Thoracic aorta (tissue), 2 donors: ENCODE measurements at regions not wholly inside any gene's neighbourhood (a gene's known extent, or its start where the extent isn't known, plus 50 kb on each side); places are given as distances from the start of the nearest gene placed in this dataset.

Experiments used
- ATAC-seq: fragments of 150-250 bp; one replicate; pipeline ENCODE4 v1.8.0; 2017; ENCODE audit warnings: low read depth; ENCODE audit not compliant: insufficient number of reproducible peaks, low FRiP score
- DNase-seq: peaks from one replicate; pipeline ENCODE4 v3.0.0-alpha.2; 2020; ENCODE audit warnings: low spot score
- H3K27ac ChIP-seq, 2 donors: fragments of 200-600 bp; sonication (generic); 1 replicate in 1 of 2; 2 replicates in 1 of 2; pipeline ENCODE4 v1.5.1; 2016; ENCODE audit warnings: mild to moderate bottlenecking in 2 of 2, moderate library complexity in 2 of 2
- H3K27me3 ChIP-seq: fragments of 200-600 bp; sonication (generic); replicated peaks from 2 replicates; pipeline ENCODE4 v1.6.0; 2016; ENCODE audit warnings: mild to moderate bottlenecking; ENCODE audit not compliant: insufficient read depth
- H3K36me3 ChIP-seq: fragments of 200-600 bp; sonication (generic); one replicate; pipeline ENCODE4 v1.5.1; 2016
- H3K4me1 ChIP-seq, 2 donors: fragments of 200-600 bp; sonication (generic); 1 replicate in 1 of 2; 2 replicates in 1 of 2; pipeline versions ENCODE4 v1.5.1 to v1.6.0; 2016; ENCODE audit warnings: low read depth in 2 of 2, mild to moderate bottlenecking in 1 of 2; ENCODE audit not compliant: control insufficient read depth in 1 of 2
- H3K4me3 ChIP-seq: fragments of 200-600 bp; sonication (generic); 2 replicates; pipeline ENCODE4 v1.5.1; 2016; ENCODE audit warnings: mild to moderate bottlenecking
- H3K9me3 ChIP-seq: fragments of 200-600 bp; sonication (generic); 2 replicates; pipeline ENCODE4 v1.5.1; 2016
- TF ChIP-seq, protein P1 (sequence below): fragments of 200-600 bp; sonication (generic); IDR thresholded peaks from one replicate; pipeline ENCODE4 v1.5.1; 2019; ENCODE audit warnings: antibody characterized with exemption

- Histone ChIP-seq H3K9me3 (no peaks in the 10 kb centered on the region), H3K27ac (peak overlapping the region; percentile 52 to 73), H3K36me3 (no peaks in the 10 kb centered on the region), H3K4me1 (peaks cover 20 to 27% of the 10 kb centered on the region in 2 donors), H3K4me3 (no peak overlapping the region), H3K27me3 (no peaks in the 10 kb centered on the region)
- ATAC-seq (peak; percentile 68), DNase-seq (no peak)
- TF ChIP-seq, protein P1, sequence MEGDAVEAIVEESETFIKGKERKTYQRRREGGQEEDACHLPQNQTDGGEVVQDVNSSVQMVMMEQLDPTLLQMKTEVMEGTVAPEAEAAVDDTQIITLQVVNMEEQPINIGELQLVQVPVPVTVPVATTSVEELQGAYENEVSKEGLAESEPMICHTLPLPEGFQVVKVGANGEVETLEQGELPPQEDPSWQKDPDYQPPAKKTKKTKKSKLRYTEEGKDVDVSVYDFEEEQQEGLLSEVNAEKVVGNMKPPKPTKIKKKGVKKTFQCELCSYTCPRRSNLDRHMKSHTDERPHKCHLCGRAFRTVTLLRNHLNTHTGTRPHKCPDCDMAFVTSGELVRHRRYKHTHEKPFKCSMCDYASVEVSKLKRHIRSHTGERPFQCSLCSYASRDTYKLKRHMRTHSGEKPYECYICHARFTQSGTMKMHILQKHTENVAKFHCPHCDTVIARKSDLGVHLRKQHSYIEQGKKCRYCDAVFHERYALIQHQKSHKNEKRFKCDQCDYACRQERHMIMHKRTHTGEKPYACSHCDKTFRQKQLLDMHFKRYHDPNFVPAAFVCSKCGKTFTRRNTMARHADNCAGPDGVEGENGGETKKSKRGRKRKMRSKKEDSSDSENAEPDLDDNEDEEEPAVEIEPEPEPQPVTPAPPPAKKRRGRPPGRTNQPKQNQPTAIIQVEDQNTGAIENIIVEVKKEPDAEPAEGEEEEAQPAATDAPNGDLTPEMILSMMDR = no peak
Observed at GRCh38 chr3:102163039-102163817, 271.6 kb upstream of the ZPLD1 start.

GRCh38 chr3:102163818-102164154 is 271.0 kb upstream of the ZPLD1 start:
- H3K4me1 ChIP-seq = peaks cover 20 to 27% of the 10 kb centered on the region in 2 donors
- DNase-seq = no peak
- H3K36me3 ChIP-seq = no peaks in the 10 kb centered on the region
- ATAC-seq = no peak
- peak overlapping the region; percentile 52 to 73 for H3K27ac ChIP-seq
- H3K27me3 ChIP-seq = no peaks in the 10 kb centered on the region
- TF ChIP-seq, protein P1 = no peak
- H3K9me3 ChIP-seq = no peaks in the 10 kb centered on the region
- H3K4me3 ChIP-seq = no peak overlapping the region

DNA sequence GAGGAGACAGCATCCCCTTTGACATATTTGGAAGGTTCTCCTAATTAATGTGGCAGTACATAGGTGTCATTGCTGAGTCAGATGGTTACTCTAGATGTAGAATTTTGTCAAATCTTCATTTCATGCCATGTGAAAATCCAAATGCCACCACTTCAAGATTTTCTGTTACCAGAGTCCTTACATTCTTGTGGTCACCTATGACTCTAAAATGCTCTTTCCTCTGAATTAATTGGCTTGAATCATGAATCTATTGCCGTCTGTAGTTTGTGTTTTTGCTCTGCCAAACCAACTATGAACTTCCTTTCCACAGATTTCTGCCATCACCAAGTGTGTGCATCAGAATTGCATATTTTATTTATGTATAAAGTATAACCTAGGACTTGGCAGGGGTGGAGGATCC is 269.4 kb upstream of the ZPLD1 start:
- no peaks in the 10 kb centered on the region for H3K36me3 ChIP-seq
- no peaks in the 10 kb centered on the region for H3K27me3 ChIP-seq
- ATAC-seq = no peak
- no peaks in the 10 kb centered on the region for H3K9me3 ChIP-seq
- peaks cover 20 to 27% of the 10 kb centered on the region in 2 donors for H3K4me1 ChIP-seq
- DNase-seq = no peak
- TF ChIP-seq, protein P1 = no peak
- H3K27ac ChIP-seq = no peak overlapping the region
- H3K4me3 ChIP-seq = no peak overlapping the region

GRCh38 chr3:102169915-102170479 is 264.8 kb upstream of the ZPLD1 start:
- ATAC-seq (no peak), DNase-seq (no peak)
- H3K4me1 ChIP-seq = peaks cover 13 to 15% of the 10 kb centered on the region in 2 donors
- H3K9me3 ChIP-seq = no peaks in the 10 kb centered on the region
- no peak overlapping the region for H3K27ac ChIP-seq
- no peaks in the 10 kb centered on the region for H3K36me3 ChIP-seq
- H3K4me3 ChIP-seq = no peak overlapping the region
- TF ChIP-seq, protein P1 = no peak
- H3K27me3 ChIP-seq = no peaks in the 10 kb centered on the region

- no peak overlapping the region for H3K27ac ChIP-seq
- H3K4me3 ChIP-seq = no peak overlapping the region
- DNase-seq = no peak
- H3K9me3 ChIP-seq = no peaks in the 10 kb centered on the region
- no peaks in the 10 kb centered on the region for H3K27me3 ChIP-seq
- peaks cover 18 to 20% of the 10 kb centered on the region in 2 donors for H3K4me1 ChIP-seq
- H3K36me3 ChIP-seq = no peaks in the 10 kb centered on the region
- TF ChIP-seq, protein P1 = no peak
- ATAC-seq = no peak
Observed at GRCh38 chr3:102170545-102170944, 264.3 kb upstream of the ZPLD1 start.
